SK-N-DZ (cell line): ENCODE measurements at regions not wholly inside any gene's neighbourhood (a gene's known extent, or its start where the extent isn't known, plus 50 kb on each side); places are given as distances from the start of the nearest gene placed in this dataset.
"Not testable (repeated sequence)": the region's sequence is repeated elsewhere in the genome, so short reads cannot be mapped to it uniquely, and the experiment has no call there.

Source experiments
- DNase-seq: peaks from one replicate; pipeline ENCODE4 v3.0.0-alpha.2; 2015; ENCODE audit warnings: low spot score

- DNase-seq, result no peak
Observed at GRCh38 chr12:58419905-58420304, 478.5 kb downstream of the ATP23 start.

- no peak for DNase-seq
Observed at GRCh38 chr12:58420503-58420902, 479.1 kb downstream of the ATP23 start.

DNA sequence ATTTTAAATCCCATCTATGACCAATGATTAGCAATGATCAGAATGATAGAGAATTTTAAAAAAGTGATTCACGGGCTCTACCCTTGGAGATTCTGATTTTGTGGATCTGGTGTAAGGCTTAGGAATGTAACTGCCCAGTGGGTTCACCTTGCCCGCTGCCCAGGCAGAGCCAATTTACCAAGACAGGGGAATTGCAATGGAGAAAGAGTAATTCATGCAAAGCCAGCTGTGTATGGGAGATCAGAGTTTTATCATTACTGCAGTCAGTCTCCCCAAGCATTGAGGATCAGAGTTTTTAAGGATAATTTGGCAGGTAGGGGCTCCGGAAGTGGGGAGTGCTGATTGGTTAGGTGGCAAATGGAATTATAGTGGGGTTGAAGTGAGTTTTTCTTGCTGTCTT is 480.6 kb downstream of the ATP23 start:
- no peak for DNase-seq

DNA sequence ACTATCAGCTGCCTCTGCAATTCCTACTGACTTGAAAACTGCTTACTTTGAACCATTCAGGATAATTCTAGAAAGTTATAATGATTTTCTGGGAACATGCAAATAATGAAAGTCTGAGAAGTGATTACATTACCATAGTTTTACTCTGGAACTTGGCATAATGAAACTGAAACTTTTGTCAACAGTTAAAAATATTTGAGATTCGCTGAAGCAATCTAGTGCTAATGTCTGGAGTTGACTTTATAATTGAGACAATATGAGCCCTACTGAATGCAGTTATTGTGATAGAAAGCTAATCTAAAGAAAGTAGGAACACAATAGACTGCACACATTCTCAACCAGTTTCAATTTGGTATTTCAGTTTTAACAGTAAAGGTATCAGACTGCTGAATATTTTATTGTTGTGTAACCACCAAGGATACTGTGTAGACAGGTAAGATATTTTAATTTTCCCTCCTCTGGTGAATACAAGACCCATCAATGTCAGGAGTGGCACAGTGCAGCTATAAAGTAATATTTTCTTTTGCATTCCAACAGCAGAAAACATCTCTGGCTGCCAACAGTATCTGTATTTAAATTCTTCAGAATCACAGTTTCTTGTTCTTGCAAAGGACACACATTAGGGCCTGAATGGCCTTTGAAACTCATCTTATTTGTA is 483.5 kb downstream of the ATP23 start:
- DNase-seq, result no peak

DNA sequence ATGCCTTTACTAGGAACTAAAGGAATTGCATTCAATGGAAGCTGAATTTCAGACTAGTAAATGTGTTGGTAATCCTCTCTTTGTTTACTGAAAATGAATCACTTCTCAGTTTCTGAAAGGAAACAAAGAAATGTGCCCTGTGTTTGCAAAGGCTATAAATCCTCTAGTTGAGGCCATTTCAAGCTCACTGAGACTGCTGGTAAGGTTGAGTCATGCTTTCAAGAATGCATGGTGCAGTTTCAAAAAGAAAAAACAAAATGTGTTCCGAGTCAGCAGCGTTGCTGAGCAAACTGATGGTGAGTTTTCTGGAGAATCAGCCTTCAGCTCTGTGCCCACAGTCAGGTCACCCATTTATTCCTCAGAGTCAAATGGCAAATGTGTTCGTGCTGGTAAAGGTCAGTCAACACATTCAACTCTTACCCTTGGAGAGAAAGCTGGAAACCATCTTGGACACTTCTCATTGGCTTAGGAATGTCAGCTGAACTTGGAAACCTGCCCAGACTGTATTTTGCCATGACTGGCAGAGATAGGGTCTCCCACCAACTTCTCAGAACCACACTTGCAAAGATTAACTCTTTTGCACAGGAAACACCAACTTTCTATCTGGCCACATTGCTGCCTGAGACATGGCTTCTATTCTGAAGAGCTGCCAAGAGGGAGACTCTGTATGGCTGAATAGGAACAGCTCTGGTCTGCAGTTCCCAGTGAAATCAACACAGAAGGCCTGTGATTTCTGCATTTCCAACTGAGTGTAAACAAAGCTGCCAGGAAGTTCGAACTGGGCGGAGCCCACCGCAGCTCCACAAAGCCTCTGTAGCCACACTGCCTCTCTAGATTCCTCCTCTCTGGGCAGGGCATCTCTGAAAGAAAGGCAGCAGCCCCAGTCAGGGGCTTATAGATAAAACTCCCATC is 484.4 kb downstream of the ATP23 start:
- DNase-seq, result no peak

DNA sequence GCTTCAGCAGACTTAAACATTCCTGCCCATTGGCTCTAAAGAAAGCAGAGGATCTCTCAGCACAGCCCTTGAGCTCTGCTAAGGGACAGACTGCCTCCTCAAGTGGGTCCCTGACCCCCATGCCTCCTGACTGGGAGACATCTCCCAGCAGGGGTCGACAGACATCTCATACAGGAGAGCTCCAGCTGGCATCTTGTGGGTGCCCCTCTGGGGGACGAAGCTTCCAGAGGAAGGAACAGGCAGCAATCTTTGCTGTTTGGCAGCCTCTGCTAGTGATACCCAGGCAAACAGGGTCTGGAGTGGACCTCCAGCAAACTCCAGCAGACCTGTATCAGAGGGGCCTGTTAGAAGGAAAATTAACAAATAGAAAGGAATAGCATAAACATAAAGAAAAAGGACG is 485.1 kb downstream of the ATP23 start:
- DNase-seq, result not testable (repeated sequence)

DNA sequence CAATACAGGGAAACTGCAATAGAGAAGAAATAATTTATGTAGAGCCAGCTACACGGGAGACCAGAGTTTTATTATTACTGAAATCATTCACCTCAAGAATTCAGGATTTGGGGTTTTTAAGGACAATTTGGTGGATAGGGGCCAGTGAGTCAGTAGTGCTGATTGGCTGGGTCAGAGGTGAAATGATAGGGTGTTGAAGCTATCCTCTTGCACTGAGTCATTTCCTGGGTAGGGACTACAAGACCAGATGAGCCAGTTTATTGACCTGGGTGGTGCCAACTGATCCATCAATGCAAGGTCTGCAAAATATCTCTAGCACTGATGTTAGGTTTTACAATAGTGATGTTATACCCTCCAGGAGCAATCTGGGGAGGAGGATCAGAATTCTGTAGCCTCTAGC is 486.3 kb downstream of the LRIG3 start:
- no peak for DNase-seq

DNA sequence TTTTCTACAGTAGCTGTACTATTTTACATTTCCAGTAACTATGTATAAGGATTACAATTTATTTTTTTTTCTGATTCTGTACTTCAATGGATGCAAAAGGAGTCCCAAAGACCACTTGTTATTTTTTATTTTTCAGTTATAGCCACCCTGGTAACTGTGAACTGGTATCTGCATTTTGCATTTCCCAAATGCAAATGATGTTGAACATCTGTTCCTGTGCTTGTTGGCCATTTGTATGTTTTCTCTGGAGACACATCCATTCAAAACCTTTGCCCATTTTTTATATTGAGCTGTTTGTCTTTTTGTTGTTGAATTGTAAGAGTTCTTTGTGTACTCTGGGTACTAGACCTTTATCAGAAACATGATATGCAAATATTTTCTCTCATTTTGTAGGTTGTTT is 485.6 kb downstream of the LRIG3 start:
- no peak for DNase-seq

DNA sequence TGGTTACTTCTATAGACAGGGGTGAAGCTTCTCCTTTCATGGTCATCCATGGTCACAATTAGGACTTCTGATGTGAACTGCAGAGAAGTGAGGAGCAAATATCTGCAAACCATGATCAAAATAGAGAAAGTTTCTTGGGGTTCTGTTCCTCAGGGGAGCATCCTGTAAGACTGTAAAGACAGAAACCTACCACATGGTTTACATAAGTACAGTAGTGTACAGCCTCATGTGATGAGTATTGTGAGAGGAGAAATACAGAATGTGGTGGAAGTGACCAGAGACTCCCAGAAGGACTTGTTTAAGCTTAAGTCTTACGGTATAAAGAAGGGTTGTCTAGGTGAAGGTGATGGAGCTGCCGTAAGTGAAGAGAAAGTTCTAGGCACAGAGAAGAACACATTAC is 484.7 kb downstream of the LRIG3 start:
- DNase-seq, result no peak

DNA sequence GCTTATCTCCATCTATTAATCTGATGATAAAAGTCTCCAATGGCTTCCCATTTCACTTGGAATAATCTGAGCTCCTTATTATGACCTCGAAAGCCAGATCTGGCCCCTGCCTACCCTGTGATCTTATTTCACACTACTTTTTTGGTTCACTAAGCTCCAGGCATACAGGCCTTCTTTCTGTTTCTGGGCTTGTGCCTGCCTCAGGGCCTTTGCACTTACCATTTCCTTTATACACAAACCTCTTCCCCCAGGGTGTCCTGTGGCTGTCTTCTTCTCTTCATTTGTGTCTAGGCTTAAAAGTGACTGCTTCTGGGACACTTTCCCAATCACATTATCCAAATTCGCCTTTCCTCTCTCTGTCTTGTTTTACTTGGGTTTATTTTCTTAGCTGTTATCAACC is 478.8 kb downstream of the LRIG3 start:
- no peak for DNase-seq

GRCh38 chr12:58443273-58443980 is 476.9 kb downstream of the LRIG3 start:
- DNase-seq, result no peak

DNA sequence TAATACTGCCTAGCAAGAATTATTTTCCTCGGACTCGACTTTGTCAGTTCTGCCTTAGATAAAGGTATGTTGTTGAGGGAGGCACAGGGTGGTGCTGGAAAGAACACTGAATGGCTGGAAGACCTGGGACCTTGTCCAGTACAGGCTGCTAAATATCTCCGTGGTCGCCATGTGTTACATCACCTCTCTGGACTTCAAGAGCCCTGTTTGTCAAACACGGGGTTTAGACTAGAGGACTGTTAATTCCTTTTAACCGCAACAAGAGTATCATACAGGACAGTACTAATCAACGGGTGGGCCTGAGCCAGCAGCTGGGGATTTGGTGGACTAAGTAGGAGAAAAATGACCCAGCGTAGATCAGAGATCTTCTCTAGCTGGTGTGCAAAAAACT is 476.3 kb downstream of the LRIG3 start:
- DNase-seq, result no peak

DNA sequence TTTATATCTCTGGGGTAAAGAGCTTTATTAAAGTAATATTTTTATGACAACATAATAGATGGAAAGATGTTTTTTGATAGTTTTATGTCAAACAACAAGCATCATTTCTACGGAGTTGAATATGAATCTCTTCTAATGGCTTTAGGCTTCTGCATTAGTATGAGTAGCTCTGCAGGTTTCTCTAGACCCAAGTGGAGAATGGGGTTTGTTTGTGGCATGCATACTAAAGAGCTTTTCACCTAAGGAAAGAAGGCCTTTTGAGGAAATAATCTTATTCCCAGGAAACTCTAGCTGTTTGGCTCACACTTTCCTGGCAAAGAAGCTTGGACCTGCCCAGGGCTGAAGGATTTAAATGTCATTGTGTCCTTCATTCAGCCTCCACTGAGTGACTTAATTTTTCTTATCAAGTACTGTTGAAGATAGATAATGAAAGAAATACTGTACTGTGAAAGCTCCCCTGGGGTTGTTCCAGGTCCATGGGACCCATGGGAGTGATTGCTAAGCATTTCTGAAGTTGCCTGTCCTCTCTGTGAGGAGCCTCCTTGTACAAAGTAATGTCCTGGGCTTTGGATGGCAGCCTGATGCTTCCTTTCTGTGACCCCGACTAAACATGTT is 469.3 kb downstream of the LRIG3 start:
- no peak for DNase-seq

DNA sequence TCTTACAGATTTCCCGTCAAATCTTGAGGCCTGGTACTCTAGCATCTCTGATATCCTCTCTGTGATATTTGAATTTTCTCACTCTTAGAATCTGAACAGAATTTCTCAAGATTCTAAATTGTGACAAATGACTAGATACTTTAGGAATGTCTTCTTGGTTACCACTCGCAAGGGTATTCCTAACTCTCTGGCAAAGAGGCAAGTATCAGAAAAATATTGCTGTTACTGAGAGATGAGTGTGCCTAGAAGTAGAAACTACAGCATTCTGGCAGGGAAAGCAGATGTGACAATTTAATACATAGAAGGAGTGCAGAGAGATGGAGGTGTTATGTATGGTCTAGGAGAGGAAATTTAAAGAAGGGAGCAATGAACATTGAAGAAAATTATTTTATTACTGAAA is 467.8 kb downstream of the LRIG3 start:
- no peak for DNase-seq

DNA sequence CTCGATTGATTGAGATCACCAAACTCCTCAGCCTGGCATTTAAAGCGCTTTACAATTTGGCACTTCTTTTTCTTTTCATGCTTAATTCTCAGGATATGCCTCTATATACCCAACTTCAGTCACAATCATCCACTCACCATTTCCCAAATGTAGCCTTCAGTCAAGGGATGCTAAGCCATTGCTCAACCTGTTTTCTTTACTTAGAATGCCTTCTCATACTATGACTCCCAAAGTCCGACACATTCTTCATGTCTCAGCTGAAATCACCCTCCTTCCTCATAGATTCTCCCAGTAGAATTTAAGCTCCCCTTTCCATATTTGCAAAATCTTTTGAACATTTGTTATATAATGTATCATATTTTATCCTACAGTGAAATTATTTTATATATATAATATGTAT is 467.0 kb downstream of the LRIG3 start:
- DNase-seq, result no peak

GRCh38 chr12:58455136-58455535 is 465.2 kb downstream of the LRIG3 start:
- no peak for DNase-seq

DNA sequence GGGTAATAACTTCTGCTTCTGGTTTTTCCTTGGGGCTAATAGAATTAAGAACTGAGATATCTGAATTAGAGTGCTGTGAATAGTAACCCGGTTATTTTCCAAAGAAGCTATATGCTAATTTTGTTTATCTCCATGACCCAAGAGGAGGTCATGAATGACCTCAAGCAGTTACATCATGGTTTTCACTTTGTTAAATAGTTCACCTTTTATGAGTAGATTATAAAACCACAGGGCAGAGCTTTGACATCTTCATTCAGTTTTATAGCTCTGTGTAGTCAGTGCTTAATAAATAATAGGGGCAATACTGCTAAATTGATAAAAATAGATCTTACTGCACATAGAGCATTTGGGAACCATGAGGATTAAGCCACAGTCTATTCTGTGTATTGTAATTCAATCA is 462.2 kb downstream of the LRIG3 start:
- DNase-seq, result no peak

- no peak for DNase-seq
Observed at GRCh38 chr12:58459191-58459590, 461.1 kb downstream of the LRIG3 start.

DNA sequence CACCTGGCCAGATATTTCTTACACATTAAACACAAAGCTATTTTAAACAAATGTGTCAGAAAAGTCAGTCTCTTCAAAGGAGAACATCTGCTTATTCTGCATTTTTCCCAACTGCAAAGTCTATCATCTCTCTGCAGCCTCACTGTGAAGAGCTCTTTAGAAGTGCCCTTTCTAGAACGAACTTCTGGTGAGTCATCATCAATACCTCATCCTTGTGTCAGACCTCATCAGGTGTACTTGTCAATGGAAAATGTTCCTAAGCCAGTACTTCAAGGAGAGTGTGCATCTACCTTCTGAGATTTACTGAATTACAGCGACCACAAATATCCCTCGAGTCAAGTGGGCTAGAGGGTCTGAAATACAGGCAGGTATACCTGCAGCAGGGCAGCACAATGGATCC is 457.3 kb downstream of the LRIG3 start:
- no peak for DNase-seq

DNA sequence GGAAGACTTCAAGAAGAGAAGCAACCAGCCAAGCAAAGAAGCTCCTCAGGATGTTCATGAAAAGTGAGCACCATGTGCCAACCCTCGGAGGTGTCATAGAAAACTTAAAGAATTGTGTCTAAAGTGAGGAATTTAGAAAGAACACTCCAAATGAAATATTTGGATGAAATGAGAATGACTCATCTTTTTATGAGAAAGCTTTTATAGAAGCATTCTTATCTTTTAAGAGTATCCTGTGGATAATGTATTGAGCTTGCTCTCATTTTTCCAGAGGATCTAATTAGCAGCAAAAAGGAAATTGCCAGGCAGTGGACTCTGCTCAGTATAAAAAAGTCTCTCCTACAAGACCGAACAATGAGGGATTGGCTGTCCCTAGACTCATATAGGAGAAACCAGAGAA is 454.9 kb downstream of the LRIG3 start:
- DNase-seq, result no peak

DNA sequence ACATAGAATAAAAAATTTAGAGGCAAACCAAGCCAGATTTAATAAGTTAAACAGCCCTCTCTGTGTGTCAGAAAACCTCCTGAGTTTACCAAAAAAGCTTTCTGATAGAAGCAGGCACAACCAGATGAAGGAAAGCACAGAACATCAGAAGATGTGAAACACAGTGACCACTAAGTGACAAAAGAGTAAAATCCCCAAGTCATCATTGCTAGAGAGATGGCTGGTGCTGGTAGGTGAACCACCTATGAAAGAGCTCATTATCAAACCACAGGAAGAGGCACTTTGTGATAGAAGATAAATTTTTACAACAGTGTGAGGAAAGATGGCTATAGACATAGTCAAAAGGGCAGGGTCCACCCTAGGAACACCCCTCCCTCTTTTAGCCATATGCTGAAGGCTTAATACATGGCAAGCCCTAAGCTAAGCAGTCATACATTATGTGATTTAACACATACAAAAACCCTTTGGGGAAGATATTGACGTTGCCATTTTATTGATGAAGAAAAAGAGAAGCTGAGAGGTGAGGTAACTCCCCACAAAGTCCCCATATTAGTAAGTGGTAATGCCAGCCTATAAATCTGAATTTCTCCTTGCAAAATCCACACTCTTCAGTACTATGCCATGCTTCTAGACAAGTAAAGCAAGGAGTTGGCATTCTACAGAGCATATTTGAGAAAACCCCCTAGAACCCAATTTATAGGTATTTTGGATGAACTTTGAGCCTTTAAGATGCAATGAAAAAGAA is 449.9 kb downstream of the LRIG3 start:
- no peak for DNase-seq
